ENCODE measurements at regions not wholly inside any gene's neighbourhood (a gene's known extent, or its start where the extent isn't known, plus 50 kb on each side); places are given as distances from the start of the nearest gene placed in this dataset.

DNA sequence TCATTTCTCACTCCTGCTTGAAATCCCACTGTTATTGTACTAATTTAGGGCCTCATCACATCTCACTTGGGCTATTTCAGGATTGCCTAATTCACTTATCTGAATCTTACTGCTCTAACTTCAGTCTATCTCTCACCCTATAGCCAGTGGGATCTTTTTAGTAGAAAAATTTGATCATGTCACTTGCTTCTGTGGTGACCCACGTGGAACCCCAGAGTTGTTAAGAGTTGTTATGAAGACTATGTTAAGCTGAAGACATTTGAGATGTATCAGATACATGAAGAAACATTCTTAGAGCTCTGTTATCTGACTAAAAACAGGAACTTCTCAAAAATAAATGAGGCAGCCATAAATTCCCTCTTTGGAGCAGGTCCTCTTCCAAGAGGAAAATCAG is 1375.6 kb upstream of the TENM4 start:
- Histone ChIP-seq H3K9me3 (ENCODE audit: control insufficient read depth, low read length) (no peaks in the 10 kb centered on the region), H3K4me1 (ENCODE audit: control insufficient read depth, insufficient read depth, low read length) (no peaks in the 10 kb centered on the region), H3K9ac (ENCODE audit: low read length) (no peak overlapping the region), H3K27me3 (ENCODE audit: control insufficient read depth, insufficient read depth, low read length) (no peaks in the 10 kb centered on the region), H3K4me3 (ENCODE audit: low read length) (no peak overlapping the region), H3K36me3 (ENCODE audit: control insufficient read depth, insufficient read depth, low read length) (no peaks in the 10 kb centered on the region)

DNA sequence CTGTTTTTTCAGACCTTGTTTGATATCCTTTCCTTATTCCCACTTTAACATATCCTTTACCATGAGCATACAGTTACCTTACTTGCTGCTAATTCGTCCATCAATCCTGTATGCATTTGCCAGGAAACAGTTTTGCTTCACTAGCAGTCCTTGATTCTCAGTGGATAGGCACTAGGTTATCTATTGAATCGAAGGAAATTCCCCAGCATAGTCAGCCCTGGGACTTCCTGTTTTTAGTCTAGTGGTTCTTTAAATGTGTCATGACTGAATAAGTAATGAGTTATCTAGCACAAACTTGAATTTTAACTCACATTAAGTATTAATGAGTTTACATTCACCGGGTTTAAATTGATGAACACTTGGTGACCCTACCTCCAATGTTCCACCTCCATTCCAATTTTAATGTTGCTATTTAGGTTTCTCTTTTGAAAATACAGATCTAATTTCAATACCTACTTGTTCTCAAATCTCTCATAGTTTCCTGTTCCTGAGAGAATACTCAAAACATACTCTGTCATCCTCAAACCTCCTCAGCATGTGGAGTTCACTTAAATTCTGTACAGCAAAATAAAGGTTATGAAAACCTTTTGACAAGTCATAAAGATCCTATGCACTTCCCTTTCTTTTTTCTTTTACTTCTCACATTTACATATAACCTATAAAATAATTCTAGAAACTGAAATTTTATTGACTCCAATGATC is 1375.1 kb upstream of the TENM4 start:
- Histone ChIP-seq H3K4me3 (ENCODE audit: low read length) (no peak overlapping the region), H3K4me1 (ENCODE audit: control insufficient read depth, insufficient read depth, low read length) (no peaks in the 10 kb centered on the region), H3K9ac (ENCODE audit: low read length) (no peak overlapping the region), H3K27me3 (ENCODE audit: control insufficient read depth, insufficient read depth, low read length) (no peaks in the 10 kb centered on the region), H3K9me3 (ENCODE audit: control insufficient read depth, low read length) (no peaks in the 10 kb centered on the region), H3K36me3 (ENCODE audit: control insufficient read depth, insufficient read depth, low read length) (no peaks in the 10 kb centered on the region)

DNA sequence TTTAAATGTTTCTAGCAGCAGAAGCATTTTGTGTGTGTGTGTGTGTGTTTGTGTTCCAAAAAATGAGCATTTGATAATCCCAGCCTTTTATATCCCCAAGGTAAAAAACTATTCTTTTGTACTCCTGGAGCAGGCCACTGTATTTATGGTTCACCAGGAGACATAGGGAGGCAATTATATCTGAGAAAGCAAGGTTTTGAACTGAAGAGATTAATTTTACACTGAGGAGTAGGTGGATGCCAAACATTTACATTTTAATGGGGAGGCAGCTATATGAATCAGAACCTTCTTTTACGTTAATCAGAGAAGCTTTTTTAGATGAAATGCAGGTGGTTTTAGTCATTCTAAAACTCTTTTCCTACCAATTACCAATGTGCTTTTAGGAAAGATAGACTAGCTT is 1374.0 kb upstream of the TENM4 start:
- Histone ChIP-seq H3K9ac (ENCODE audit: low read length) (no peak overlapping the region), H3K4me1 (ENCODE audit: control insufficient read depth, insufficient read depth, low read length) (no peaks in the 10 kb centered on the region), H3K4me3 (ENCODE audit: low read length) (no peak overlapping the region), H3K27me3 (ENCODE audit: control insufficient read depth, insufficient read depth, low read length) (no peaks in the 10 kb centered on the region), H3K36me3 (ENCODE audit: control insufficient read depth, insufficient read depth, low read length) (no peaks in the 10 kb centered on the region), H3K9me3 (ENCODE audit: control insufficient read depth, low read length) (no peaks in the 10 kb centered on the region)

DNA sequence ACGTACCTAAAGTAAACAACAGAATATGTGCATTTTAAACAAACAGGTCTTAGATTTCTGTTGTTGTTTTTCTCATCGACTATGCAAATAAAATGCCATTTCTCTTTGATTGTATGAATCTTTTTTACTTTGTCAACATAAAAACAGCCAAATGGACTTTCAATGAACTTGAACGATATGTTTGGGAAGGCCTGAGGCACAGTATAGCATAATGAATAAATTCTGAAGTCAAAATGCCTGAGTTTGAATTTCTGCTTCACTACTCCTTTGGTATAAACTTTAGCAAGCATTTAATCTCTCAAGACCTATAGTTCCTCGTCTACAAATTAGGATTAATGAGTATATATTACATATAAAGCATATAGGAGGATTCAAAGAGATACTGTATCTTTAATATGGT is 1369.9 kb upstream of the TENM4 start:
- Histone ChIP-seq H3K4me1 (ENCODE audit: control insufficient read depth, insufficient read depth, low read length) (no peaks in the 10 kb centered on the region), H3K27me3 (ENCODE audit: control insufficient read depth, insufficient read depth, low read length) (no peaks in the 10 kb centered on the region), H3K9ac (ENCODE audit: low read length) (no peak overlapping the region), H3K4me3 (ENCODE audit: low read length) (no peak overlapping the region), H3K9me3 (ENCODE audit: control insufficient read depth, low read length) (no peaks in the 10 kb centered on the region), H3K36me3 (ENCODE audit: control insufficient read depth, insufficient read depth, low read length) (no peaks in the 10 kb centered on the region)

DNA sequence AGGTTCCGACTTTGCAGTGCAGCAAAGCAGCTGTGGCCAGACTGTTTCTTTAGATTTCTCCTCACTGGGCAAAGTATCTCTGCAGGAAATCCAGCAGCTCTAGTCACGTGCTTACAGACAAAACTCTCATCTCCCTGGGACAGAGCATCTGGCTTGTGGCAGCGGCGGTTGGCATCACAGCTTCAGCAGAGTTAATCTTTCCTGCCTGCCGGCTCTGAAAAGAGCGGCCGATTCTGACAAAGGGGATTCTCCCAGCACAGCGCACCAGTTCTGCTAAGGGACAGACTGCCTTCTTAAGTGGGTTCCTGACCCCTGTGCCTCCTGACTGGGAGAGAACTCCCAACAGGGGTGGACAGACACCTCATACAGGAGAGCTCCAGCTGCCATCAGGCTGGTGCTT is 1357.3 kb upstream of the TENM4 start:
- no peaks in the 10 kb centered on the region for H3K4me1 ChIP-seq (ENCODE audit: control insufficient read depth, insufficient read depth, low read length)
- H3K36me3 ChIP-seq (ENCODE audit: control insufficient read depth, insufficient read depth, low read length), result no peaks in the 10 kb centered on the region
- H3K9me3 ChIP-seq (ENCODE audit: control insufficient read depth, low read length), result no peaks in the 10 kb centered on the region
- no peak overlapping the region for H3K9ac ChIP-seq (ENCODE audit: low read length)
- no peak overlapping the region for H3K4me3 ChIP-seq (ENCODE audit: low read length)
- no peaks in the 10 kb centered on the region for H3K27me3 ChIP-seq (ENCODE audit: control insufficient read depth, insufficient read depth, low read length)

DNA sequence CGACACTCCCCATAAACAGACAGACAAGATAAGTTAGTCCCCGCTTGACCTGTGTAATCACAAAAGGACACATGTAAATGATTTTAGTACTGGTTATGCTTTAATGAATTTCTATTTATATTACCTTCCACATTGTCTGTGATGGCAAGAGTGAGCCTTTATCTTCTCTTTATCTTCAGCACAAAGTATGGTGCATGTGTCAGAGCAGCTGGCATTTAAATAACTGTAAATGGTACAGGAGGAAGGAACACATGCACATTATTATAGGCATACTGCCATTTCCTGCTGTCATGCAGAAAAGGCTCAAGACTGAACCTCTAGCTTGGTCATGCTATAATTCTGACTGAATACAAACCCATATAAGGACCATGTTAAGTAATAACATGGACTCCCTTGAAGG is 1342.7 kb upstream of the TENM4 start:
- Histone ChIP-seq H3K4me1 (ENCODE audit: control insufficient read depth, insufficient read depth, low read length) (no peaks in the 10 kb centered on the region), H3K9ac (ENCODE audit: low read length) (no peak overlapping the region), H3K27me3 (ENCODE audit: control insufficient read depth, insufficient read depth, low read length) (no peaks in the 10 kb centered on the region), H3K4me3 (ENCODE audit: low read length) (no peak overlapping the region), H3K9me3 (ENCODE audit: control insufficient read depth, low read length) (no peaks in the 10 kb centered on the region), H3K36me3 (ENCODE audit: control insufficient read depth, insufficient read depth, low read length) (no peaks in the 10 kb centered on the region)

DNA sequence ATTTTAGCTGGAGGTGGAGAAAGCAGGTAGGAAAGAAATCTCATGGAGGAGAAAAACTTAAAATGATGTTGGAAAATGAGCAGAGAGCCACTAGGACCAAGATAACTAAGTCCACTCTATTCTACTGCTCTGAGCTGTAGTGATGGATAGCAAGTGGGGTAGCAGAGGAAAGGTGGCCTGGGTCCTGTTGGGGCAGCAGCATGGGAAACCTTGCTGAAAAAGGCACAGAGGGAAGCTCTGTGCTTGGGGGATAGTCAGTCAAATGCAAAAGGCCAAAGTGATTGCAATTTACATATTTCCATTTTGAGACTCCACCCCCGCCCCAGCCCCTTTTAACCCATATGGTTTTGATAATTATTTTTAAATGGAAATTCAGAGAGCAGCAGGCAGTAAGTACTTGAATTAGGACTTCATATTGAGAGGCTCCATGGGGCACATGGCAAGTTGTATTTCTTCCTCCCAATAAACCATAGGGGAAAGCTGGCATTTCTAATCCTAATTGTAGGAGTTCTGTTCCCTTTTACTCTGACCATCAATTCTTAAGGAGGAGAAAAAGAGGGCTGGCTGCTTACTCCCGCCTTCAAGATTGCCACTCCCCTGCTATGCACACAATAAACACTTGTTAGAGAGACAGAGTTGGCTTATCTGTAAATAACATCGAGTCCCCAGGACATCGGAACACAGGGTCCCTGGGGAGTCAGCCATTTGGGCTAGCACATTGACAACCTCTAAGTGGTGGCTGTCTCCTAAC is 1341.5 kb upstream of the TENM4 start:
- H3K4me1 ChIP-seq (ENCODE audit: control insufficient read depth, insufficient read depth, low read length), result no peaks in the 10 kb centered on the region
- no peaks in the 10 kb centered on the region for H3K9me3 ChIP-seq (ENCODE audit: control insufficient read depth, low read length)
- H3K36me3 ChIP-seq (ENCODE audit: control insufficient read depth, insufficient read depth, low read length), result no peaks in the 10 kb centered on the region
- H3K9ac ChIP-seq (ENCODE audit: low read length), result no peak overlapping the region
- H3K27me3 ChIP-seq (ENCODE audit: control insufficient read depth, insufficient read depth, low read length), result no peaks in the 10 kb centered on the region
- H3K4me3 ChIP-seq (ENCODE audit: low read length), result no peak overlapping the region

DNA sequence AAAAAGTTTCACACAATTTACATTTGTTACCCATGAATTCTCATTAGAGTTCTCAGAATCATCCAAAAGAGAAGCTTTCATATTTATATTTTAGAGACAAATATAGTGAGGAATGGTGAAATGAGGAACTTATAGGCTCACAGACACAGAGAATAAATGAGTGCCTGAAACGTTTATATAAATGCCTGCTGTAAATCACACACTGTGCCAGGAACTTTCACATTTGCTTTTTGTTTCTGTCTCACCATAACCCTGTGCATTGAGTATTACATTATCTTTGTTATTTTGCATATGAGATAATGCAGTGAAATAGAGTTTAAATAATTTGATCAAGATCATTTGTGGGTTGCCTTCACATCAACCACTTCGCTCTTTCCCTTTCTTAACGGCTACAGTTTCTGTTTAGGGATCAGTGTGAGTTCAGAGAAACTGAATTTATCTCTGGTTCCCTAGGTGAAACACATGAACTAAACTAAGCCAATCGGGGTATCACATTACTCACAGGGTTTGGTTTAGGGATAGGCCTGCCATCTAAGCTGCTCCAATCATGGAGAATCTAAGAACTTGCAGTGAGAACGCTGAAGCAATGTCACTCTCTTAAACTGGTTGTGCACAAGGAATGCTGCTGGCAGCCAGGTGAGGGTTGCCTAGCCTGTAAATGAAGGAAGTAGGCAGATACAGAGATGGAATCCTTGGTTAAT is 1339.2 kb upstream of the TENM4 start:
- no peak overlapping the region for H3K9ac ChIP-seq (ENCODE audit: low read length)
- H3K36me3 ChIP-seq (ENCODE audit: control insufficient read depth, insufficient read depth, low read length), result no peaks in the 10 kb centered on the region
- no peaks in the 10 kb centered on the region for H3K9me3 ChIP-seq (ENCODE audit: control insufficient read depth, low read length)
- H3K27me3 ChIP-seq (ENCODE audit: control insufficient read depth, insufficient read depth, low read length), result no peaks in the 10 kb centered on the region
- H3K4me3 ChIP-seq (ENCODE audit: low read length), result no peak overlapping the region
- no peaks in the 10 kb centered on the region for H3K4me1 ChIP-seq (ENCODE audit: control insufficient read depth, insufficient read depth, low read length)

DNA sequence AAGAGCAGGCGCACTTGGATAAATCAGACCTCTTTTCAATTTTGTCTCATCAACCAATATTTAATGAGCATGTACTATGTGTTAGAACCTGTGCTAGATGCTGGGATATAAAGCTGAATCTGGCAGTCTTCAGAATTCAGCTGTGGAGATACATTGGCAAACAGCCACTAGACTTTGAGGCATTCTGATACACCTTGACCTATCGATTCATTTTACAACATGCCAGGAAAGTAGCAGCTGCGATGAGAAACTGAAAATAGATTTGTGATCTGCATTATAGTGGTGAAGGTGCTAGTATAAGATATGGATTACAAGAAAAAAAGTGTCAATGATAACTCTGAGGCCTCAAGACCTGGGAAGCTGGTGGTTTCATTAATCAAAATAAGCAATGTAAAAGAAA is 1338.1 kb upstream of the TENM4 start:
- H3K4me3 ChIP-seq (ENCODE audit: low read length), result no peak overlapping the region
- H3K9me3 ChIP-seq (ENCODE audit: control insufficient read depth, low read length), result no peaks in the 10 kb centered on the region
- no peak overlapping the region for H3K9ac ChIP-seq (ENCODE audit: low read length)
- H3K36me3 ChIP-seq (ENCODE audit: control insufficient read depth, insufficient read depth, low read length), result no peaks in the 10 kb centered on the region
- H3K27me3 ChIP-seq (ENCODE audit: control insufficient read depth, insufficient read depth, low read length), result no peaks in the 10 kb centered on the region
- no peaks in the 10 kb centered on the region for H3K4me1 ChIP-seq (ENCODE audit: control insufficient read depth, insufficient read depth, low read length)

DNA sequence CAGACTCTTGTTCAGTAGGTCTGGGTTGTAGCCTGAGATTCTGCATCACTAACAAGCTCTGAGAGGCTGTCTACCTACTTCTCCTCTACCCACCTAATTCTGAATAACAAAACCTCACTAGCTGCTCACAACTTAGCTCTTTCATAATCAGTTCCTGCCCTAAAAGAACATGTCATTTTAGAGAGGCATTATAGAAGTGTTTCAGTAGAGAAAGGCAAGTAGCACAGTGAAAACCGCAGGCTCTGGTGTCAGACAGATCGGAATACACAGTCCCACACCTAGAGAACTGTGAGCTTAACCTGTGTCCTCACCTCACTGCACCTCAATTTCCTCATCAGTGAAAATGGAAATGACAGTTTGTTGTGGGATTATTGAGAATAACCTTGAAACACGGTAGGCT is 1337.6 kb upstream of the TENM4 start:
- no peaks in the 10 kb centered on the region for H3K4me1 ChIP-seq (ENCODE audit: control insufficient read depth, insufficient read depth, low read length)
- no peaks in the 10 kb centered on the region for H3K27me3 ChIP-seq (ENCODE audit: control insufficient read depth, insufficient read depth, low read length)
- H3K36me3 ChIP-seq (ENCODE audit: control insufficient read depth, insufficient read depth, low read length), result no peaks in the 10 kb centered on the region
- H3K9ac ChIP-seq (ENCODE audit: low read length), result no peak overlapping the region
- no peak overlapping the region for H3K4me3 ChIP-seq (ENCODE audit: low read length)
- no peaks in the 10 kb centered on the region for H3K9me3 ChIP-seq (ENCODE audit: control insufficient read depth, low read length)

DNA sequence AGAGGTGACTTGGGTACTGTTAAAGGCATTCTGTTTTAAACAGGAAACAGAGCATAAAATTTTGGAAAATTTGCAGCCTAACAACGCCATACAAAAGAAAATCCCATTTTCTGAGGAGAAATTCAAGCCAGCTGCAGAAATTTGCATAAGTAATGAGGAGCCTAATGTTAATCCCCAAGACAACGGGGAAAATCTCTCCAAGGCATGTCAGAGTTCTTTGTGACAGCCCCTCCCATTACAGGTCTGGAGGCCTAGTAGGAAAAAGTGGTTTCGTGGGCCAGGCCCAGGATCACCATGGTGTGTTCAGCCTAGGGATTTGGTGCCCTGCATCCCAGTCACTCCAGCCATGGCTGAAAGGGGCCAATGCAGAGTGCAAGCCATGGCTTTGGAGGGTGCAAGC is 1333.1 kb upstream of the TENM4 start:
- Histone ChIP-seq H3K27me3 (ENCODE audit: control insufficient read depth, insufficient read depth, low read length) (no peaks in the 10 kb centered on the region), H3K4me3 (ENCODE audit: low read length) (no peak overlapping the region), H3K9me3 (ENCODE audit: control insufficient read depth, low read length) (no peaks in the 10 kb centered on the region), H3K9ac (ENCODE audit: low read length) (no peak overlapping the region), H3K4me1 (ENCODE audit: control insufficient read depth, insufficient read depth, low read length) (no peaks in the 10 kb centered on the region), H3K36me3 (ENCODE audit: control insufficient read depth, insufficient read depth, low read length) (no peaks in the 10 kb centered on the region)

DNA sequence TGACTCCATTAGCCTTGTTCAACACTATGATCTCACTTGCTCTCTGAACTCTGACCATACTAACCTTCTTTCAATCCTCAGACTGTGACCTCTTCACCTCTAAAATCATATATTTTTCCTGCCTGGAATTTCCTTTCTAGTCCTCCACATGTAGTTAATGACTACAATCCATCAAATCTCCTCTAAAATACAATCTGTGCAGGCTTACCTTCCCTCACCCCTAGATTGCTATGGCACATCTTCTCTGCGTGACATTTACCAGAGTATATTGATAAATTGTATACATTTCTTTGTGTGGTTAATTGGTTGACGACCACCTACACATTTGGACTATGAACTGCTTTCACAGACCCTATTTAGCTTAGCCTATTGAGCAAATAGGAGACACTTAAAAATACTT is 1330.2 kb upstream of the TENM4 start:
- Histone ChIP-seq H3K4me3 (ENCODE audit: low read length) (no peak overlapping the region), H3K9ac (ENCODE audit: low read length) (no peak overlapping the region), H3K36me3 (ENCODE audit: control insufficient read depth, insufficient read depth, low read length) (no peaks in the 10 kb centered on the region), H3K9me3 (ENCODE audit: control insufficient read depth, low read length) (no peaks in the 10 kb centered on the region), H3K27me3 (ENCODE audit: control insufficient read depth, insufficient read depth, low read length) (no peaks in the 10 kb centered on the region), H3K4me1 (ENCODE audit: control insufficient read depth, insufficient read depth, low read length) (no peaks in the 10 kb centered on the region)
